HG02678 (cell line): ENCODE measurements at regions not wholly inside any gene's neighbourhood (a gene's known extent, or its start where the extent isn't known, plus 50 kb on each side); places are given as distances from the start of the nearest gene placed in this dataset.

Source experiments
- ATAC-seq: cut with Tn5 transposase; IDR thresholded peaks from one replicate; pipeline ENCODE4 v1.9.1; 2021; ENCODE audit warnings: mild to moderate bottlenecking, moderate library complexity; ENCODE audit not compliant: unreplicated experiment

- ATAC-seq, result no peak
Observed at GRCh38 chr5:61621202-61621650, 289.2 kb downstream of the ZSWIM6 start.

GRCh38 chr5:61622156-61622555 lies 290.1 kb downstream of the ZSWIM6 start:
- no peak for ATAC-seq

DNA sequence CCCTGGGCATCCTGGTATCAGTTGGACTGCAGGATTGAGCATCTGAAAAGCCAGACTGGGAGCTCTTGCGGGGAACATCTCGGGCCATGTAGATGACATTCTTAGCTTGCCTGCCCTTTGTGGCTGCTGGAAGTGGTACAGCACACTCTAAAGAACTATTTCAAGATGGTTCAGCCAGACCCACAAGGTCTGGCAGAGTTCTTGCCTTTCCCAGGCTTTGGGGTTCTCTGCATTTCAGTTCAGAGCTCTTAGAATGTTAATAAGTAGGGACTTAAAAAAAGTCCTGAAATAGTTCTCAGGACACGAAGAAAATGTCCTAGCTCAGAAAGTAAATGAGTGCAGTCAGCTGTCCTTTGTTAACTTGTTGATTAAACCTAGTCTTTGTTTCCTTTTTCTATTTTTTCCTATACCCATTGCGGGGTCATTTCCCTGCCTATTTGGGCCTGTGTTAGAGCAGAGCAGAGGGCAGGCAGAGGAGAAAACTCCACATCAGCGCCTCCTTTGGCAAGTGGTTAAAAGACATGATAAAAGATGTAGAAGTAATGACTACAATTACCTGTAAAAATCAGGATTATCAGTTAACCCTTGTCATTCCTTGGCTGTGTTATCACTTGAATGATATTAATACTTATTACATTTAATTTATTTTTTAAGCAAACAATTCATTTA lies 291.5 kb downstream of the ZSWIM6 start:
- ATAC-seq, result no peak

GRCh38 chr5:61624553-61625136 lies 292.6 kb downstream of the ZSWIM6 start:
- ATAC-seq, result no peak

- no peak for ATAC-seq
Observed at GRCh38 chr5:61625137-61625561, 293.1 kb downstream of the ZSWIM6 start.

DNA sequence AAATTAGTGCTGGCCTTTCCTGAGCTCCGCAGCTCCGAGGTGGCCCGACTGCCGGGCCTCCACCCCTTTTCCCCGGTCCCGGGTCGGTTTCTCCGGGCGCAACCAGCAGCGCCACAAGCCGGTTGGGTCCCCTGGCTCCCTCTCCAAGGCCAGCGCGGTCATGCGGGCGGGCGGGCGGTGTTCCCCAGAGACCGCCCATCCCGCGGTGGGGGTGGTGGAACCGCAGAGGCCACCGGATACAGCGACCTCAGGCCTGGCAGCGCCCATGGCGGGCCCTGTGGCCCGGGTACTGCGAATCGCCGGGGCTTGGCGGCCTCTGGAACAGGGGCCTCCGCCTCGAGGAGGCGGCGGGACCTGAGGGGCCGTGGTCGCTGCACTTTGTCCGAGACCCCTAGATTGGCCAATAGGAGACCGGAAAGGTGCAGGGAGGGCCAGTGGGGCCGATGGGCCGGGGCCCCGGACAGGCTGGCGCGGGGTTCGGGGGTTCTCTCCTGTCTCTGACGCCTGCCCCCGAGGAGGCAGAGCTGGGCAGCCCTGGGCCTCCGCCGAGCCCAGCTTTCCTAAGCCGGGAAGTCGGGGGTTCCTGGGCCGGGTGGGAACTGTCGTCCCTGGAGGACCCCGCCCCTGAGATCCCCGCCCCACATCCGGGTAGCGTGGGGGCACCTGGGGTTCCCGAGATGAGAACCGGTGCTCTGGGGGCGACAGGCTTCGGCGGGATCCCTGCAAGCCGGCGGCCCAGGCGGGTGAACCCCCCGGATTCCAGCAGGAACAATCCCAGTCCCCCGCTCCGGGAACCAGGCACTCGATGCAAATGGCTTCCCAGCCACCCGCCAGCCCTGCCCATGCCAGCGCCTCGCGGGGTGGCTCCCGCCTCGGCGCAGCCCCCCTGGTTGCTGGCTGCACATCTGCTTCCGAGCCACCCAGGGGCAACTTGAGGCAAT lies 293.9 kb downstream of the ZSWIM6 start:
- ATAC-seq, result peak; percentile 61

GRCh38 chr5:61626639-61627282 lies 294.7 kb downstream of the ZSWIM6 start:
- ATAC-seq, result no peak

DNA sequence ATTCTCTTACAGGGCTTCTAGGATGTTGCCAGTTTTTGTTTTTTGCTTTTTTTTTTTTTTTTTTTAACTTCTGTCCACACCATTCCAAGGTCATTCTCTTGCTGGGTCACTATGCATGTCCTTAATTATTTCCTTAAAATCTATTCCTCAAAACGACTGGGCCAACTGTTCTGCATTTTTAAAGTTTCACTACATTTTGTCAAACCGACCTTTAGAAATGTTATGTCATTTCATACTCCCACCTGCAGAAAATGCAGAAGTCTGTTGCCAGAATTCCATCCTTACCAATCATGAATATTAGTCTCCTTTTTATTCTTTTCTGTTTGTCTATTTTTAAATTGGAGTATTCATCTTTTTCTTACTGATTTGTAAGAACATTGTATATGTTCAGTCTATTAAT lies 295.5 kb downstream of the ZSWIM6 start:
- ATAC-seq, result no peak

- no peak for ATAC-seq
Observed at GRCh38 chr5:61630908-61631307, 298.9 kb downstream of the ZSWIM6 start.

DNA sequence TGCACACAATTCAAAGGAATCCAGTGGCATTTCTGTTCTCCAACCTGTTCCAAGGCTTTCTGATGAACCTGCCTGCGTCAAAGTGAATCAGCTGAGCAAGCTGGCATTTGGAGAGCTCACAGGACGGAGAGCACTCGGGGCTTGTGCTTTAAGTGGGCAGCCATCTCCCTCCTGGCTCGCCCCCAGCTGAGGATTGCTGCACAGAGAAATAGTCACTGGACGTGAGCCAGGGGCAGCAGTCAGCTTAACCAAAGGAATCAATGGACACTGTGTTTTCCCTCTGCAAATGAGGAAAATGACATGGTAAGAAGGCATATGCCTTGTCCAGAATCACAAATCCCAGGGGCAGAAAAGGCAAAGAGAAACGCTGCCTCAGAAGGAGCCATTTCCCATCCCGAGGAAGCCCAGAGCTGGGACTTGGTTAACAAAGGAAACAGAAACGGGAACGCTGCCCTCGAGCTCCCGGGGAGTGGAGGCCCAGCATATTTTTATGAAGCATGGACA lies 299.4 kb downstream of the ZSWIM6 start:
- ATAC-seq, result no peak

DNA sequence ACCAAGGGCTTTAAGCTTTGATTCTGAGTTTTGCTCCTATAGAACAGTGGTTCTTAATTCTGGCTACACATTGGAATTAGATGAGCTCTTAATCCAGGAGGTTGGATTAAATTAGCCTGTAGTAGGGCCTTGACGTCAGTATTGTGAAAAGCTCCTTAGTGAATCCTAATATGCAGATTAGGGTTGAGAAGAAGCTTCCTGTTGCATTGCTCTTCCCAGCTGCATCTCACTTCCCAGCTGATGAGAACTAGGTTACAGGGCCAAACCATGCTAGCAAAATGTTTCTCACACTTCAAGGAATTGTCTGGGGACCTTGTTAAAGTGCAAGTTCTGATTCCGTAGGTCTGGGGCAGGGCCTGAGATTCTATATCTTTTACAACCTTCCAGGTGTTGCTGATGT lies 300.0 kb downstream of the ZSWIM6 start:
- no peak for ATAC-seq

GRCh38 chr5:61635271-61635670 lies 303.2 kb downstream of the ZSWIM6 start:
- no peak for ATAC-seq

DNA sequence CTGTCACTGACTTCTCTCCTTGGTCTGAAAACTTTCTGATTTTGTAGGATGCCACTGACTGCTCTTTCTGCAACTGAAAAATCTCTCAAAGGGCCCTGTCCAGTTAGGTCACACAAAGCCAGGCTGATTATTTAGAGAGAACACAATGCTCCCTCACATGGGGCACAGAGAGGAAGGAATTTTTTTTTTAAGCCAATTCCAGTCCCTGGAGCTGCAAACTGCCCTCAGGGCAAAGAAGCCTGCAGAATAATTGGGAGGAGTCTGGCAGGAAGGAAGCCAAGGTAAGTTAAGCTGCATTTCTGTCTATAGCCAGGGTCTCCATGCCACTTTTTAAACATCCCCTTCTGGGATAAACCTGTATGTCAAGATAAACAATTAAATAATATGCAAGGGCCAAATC lies 305.5 kb downstream of the ZSWIM6 start:
- ATAC-seq, result no peak

DNA sequence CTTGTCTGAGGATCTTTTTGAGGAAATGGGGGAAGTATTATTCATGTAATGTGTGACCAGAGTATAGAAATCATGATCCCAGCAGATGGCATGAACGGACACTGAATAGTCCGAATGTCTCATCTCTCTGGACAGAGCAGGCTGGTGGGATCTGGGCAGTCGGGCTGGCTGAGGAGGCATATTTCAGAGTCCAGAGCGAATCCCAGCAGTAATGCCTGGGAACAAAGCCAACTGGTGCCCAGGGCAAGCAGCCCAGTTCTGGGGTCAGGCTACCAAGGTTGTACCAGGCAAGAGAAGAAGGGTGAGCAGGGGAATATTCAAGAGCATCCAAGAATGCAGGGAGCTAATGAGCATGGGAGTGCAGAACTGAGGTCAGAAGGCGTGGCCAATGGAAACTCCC lies 306.4 kb downstream of the ZSWIM6 start:
- no peak for ATAC-seq

GRCh38 chr5:61640179-61641021 lies 308.3 kb downstream of the ZSWIM6 start:
- ATAC-seq, result no peak

DNA sequence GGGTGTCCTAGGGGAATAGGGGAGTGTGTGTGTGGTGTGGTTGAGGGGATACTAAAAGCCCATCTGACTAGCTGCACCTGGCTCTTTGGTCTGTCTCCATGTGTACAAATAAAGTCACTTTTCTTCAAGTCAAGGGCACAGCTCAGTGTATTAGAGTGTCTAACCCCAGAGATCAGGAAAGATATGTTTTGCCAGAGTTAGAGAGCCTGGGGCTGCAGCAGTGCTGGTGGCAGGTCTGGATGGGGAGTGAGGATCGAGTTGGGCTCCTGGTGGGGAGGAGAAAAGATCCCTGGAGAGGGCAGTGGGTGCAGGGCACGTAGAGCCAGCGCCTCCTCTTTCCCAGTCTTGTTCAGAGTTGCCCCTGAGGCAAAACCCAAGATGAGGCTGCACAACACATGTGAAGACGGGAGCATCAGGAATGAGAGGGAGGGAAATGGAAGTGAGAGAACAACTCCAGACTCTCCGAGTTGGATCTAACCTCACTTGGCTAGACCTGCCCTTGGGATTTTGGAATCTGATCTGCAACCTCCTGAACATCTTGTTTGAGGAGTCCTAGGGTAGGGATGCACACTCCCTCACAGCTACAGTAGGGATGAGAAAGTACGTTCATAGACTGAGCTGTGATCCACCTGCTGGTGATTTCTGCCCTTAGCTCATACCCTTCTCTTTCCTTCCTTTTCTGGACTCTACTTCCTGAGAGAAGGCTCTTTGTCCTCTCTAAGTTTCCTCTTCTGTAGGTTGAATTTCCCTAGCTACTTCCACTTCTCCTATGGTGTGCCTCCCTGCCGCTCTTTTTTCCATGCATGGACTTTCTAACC lies 309.9 kb downstream of the ZSWIM6 start:
- no peak for ATAC-seq

- no peak for ATAC-seq
Observed at GRCh38 chr5:61647672-61648071, 315.6 kb downstream of the ZSWIM6 start.

DNA sequence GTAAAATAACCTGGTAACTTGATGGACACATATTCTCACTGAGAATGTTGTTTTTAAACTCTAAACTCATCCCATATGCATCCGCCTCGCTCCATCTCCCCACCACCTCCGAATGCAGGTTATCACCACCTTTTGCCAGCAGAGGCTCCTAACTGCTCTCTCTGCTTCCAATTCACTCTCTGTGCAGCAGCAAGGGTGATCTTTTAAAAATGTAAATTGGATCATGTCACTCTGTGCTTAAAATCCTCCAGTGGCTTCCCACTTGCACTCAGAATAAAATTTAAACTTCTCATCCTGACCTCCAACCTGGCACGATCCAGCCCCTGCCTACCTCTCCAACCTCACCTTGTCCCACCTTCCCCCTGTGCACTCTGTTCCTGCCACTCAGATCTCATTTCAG lies 317.2 kb downstream of the ZSWIM6 start:
- ATAC-seq, result no peak

GRCh38 chr5:61649971-61650370 lies 317.9 kb downstream of the ZSWIM6 start:
- no peak for ATAC-seq
